AG04450 (cell line): ENCODE measurements at regions not wholly inside any gene's neighbourhood (a gene's known extent, or its start where the extent isn't known, plus 50 kb on each side); places are given as distances from the start of the nearest gene placed in this dataset.

Experiments
- CTCF ChIA-PET: fragments of 300-600, 350-600 bp; formaldehyde crosslinking; extraction: SDS; loops from one replicate; lab custom pipeline; 2022; ENCODE audit warnings: antibody characterized with exemption, inconsistent platforms; lab: Charles Lee
- POLR2A ChIA-PET: fragments of 350-600 bp; formaldehyde crosslinking; extraction: SDS; loops from one replicate; lab custom pipeline; 2021; ENCODE audit warnings: antibody characterized with exemption, inconsistent platforms; lab: Yijun Ruan, JAX
- DNase-seq: peaks from one replicate; pipeline ENCODE4 v3.0.0-alpha.2; 2011; ENCODE audit warnings: low read depth, low spot score
- H3K27ac ChIP-seq: one replicate; pipeline ENCODE4 v1.5.1; 2012; ENCODE audit warnings: low read depth, low read length, control low read depth
- H3K27me3 ChIP-seq: one replicate; pipeline ENCODE4 v1.6.0; 2012; ENCODE audit warnings: low read length; ENCODE audit not compliant: control insufficient read depth, insufficient read depth
- H3K4me3 ChIP-seq: 2 replicates; pipeline ENCODE4 v1.5.1; 2011; ENCODE audit warnings: mild to moderate bottlenecking, low read depth, low read length, control low read depth
- H3K9me3 ChIP-seq: 2 replicates; pipeline ENCODE4 v1.5.1; 2012; ENCODE audit warnings: low read length; ENCODE audit not compliant: control insufficient read depth, insufficient read depth
- TF ChIP-seq, protein P1 (sequence below): IDR thresholded peaks from 2 replicates; pipeline ENCODE4 v1.5.1; 2011; ENCODE audit warnings: low read depth, low read length, control low read depth, inconsistent platforms

DNA sequence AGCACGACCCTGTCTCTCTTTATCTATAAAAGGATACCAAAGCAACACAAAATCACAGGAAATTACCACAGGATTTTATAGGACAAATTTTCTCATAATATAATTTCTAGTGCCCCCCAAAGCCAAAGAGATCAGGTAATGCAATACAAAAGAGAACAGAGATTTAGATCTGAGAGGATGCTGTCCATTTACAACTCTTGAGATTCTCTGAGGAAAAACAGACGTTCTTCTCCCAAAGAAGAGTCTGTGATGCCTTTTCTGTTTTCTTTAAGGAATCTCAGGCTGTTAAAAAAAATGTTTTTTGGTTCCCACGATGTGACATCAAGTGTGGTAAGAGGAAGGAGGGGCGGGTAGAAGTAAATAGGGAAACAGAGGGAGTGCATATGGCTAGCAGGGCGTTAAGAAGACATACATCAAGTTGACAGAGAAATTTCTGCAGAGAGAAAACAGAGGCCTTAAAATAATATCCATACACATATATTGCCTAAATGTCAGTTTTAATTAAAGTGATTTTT lies 274.7 kb downstream of the YTHDC2 start:
- no peak overlapping the region for H3K4me3 ChIP-seq
- H3K27ac ChIP-seq: no peak overlapping the region
- ChIA-PET POLR2A (no interaction called here), CTCF (no interaction called here)
- TF ChIP-seq, protein P1, sequence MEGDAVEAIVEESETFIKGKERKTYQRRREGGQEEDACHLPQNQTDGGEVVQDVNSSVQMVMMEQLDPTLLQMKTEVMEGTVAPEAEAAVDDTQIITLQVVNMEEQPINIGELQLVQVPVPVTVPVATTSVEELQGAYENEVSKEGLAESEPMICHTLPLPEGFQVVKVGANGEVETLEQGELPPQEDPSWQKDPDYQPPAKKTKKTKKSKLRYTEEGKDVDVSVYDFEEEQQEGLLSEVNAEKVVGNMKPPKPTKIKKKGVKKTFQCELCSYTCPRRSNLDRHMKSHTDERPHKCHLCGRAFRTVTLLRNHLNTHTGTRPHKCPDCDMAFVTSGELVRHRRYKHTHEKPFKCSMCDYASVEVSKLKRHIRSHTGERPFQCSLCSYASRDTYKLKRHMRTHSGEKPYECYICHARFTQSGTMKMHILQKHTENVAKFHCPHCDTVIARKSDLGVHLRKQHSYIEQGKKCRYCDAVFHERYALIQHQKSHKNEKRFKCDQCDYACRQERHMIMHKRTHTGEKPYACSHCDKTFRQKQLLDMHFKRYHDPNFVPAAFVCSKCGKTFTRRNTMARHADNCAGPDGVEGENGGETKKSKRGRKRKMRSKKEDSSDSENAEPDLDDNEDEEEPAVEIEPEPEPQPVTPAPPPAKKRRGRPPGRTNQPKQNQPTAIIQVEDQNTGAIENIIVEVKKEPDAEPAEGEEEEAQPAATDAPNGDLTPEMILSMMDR: no peak
- H3K9me3 ChIP-seq: no peaks in the 10 kb centered on the region; the same call in 1 of the 2 replicates
- H3K27me3 ChIP-seq: no peaks in the 10 kb centered on the region
- no peak for DNase-seq

DNA sequence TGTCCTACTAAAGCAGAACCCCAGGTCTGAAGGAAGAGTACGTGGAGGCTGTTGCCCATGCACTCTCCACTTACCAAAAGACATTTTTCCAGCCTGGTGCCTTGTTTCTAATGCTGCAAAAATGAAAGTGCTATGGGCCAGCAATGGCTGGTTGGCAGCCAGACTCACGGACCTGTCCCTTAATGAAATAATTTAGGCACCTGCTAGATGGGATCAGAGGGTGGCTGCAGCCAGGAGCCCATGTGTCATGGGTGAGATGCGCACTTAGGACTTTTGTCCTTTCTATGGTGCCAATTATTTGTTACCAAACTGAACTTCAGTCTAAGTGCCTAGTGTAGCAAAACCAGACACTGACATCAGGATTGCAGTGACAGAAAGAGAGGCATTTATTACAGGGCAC lies 276.3 kb downstream of the YTHDC2 start:
- H3K4me3 ChIP-seq: no peak overlapping the region
- H3K27me3 ChIP-seq: no peaks in the 10 kb centered on the region
- DNase-seq: no peak
- H3K9me3 ChIP-seq: no peaks in the 10 kb centered on the region; the same call in 1 of the 2 replicates
- ChIA-PET POLR2A (no interaction called here), CTCF (no interaction called here)
- no peak overlapping the region for H3K27ac ChIP-seq
- TF ChIP-seq, protein P1: no peak

DNA sequence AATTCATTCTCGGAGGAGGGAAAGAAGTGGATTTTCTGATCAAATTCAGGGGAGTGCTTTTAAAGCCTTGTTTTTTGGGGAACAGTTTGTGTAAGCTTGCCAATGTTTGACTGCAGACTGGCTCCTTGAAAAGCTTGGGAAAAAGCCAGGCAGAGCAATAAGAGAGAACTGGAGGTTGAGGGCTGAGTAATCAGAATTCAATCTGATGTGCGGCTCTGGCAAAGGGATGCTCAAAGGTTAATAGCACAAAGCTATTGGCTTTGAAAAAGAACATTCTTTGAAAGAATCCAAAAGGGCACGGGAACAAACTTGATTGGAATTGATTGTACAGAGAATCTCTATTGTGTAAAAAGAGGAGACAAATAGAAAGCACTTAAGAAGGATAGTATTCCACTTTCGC lies 279.3 kb downstream of the YTHDC2 start:
- POLR2A ChIA-PET: no interaction called here
- TF ChIP-seq, protein P1: no peak
- CTCF ChIA-PET: interaction anchor here (0.9 kb wide), 1 partner anchor 113 kb away, joined by 3 read pairs; no protein-coding TSS in a partner anchor

GRCh38 chr5:113794981-113795380 lies 281.5 kb downstream of the YTHDC2 start:
- Histone ChIP-seq H3K4me3 (no peak overlapping the region), H3K27me3 (no peaks in the 10 kb centered on the region), H3K27ac (no peak overlapping the region), H3K9me3 (no peaks in the 10 kb centered on the region; the same call in 1 of the 2 replicates)
- DNase-seq: no peak
- TF ChIP-seq, protein P1: no peak
- POLR2A ChIA-PET: no interaction called here
- CTCF ChIA-PET: no interaction called here

More for the DNA sequence above, 279.3 kb downstream of the YTHDC2 start:
- Histone ChIP-seq H3K27me3 (no peaks in the 10 kb centered on the region), H3K9me3 (no peaks in the 10 kb centered on the region; the same call in 1 of the 2 replicates), H3K4me3 (no peak overlapping the region), H3K27ac (no peak overlapping the region)
- no peak for DNase-seq

- Histone ChIP-seq H3K27me3 (no peaks in the 10 kb centered on the region), H3K4me3 (no peak overlapping the region), H3K9me3 (no peaks in the 10 kb centered on the region), H3K27ac (no peak overlapping the region)
- POLR2A ChIA-PET: no interaction called here
- TF ChIP-seq, protein P1: no peak
- no peak for DNase-seq
- CTCF ChIA-PET: no interaction called here
Measured at GRCh38 chr5:113800686-113801085, 287.2 kb downstream of the YTHDC2 start.
